Activated naive CD8-positive, alpha-beta T cell treated with anti-CD3 and anti-CD28 coated beads, Interleukin-2, amount 10 ng/mL, durations not matched to agents 7 days and 5 days (primary cell): ENCODE measurements at regions not wholly inside any gene's neighbourhood (a gene's known extent, or its start where the extent isn't known, plus 50 kb on each side); places are given as distances from the start of the nearest gene placed in this dataset.

ENCODE experiments used
- ATAC-seq: fragments of 150-1000 bp; cut with Tn5 transposase; one replicate; pipeline ENCODE4 v1.10.0; 2021; ENCODE audit warnings: low read depth, moderate library complexity
- POLR2A ChIA-PET: fragments of 350-600 bp; sonication (Branson Sonifier 250); formaldehyde crosslinking; loops from one replicate; lab custom pipeline; 2021; ENCODE audit warnings: antibody characterized with exemption; lab: Charles Lee
- DNase-seq: peaks from one replicate; pipeline ENCODE4 v3.0.0; 2021
- H3K27ac Mint-ChIP-seq: one replicate; pipeline ENCODE4 v1.8.0; 2022; ENCODE audit warnings: mild to moderate bottlenecking, mixed read lengths
- H3K27me3 Mint-ChIP-seq: one replicate; pipeline ENCODE4 v1.8.0; 2022; ENCODE audit warnings: mild to moderate bottlenecking, moderate library complexity, mixed read lengths
- H3K36me3 Mint-ChIP-seq: one replicate; pipeline ENCODE4 v1.8.0; 2021; ENCODE audit warnings: mild to moderate bottlenecking, mixed read lengths
- H3K4me1 Mint-ChIP-seq: one replicate; pipeline ENCODE4 v1.8.0; 2021; ENCODE audit warnings: mixed read lengths
- H3K4me3 Mint-ChIP-seq: one replicate; pipeline ENCODE4 v1.8.0; 2022; ENCODE audit warnings: mild to moderate bottlenecking, moderate library complexity, mixed read lengths
- H3K9me3 Mint-ChIP-seq: one replicate; pipeline ENCODE4 v1.8.0; 2021; ENCODE audit warnings: mixed read lengths

GRCh38 chr7:96638669-96639068 lies 71.0 kb downstream of the SEM1 start:
- Mint-ChIP-seq H3K36me3 (no peaks in the 10 kb centered on the region), H3K27ac (no peak overlapping the region), H3K9me3 (peaks cover 7% of the 10 kb centered on the region), H3K27me3 (peaks cover 2% of the 10 kb centered on the region), H3K4me1 (no peaks in the 10 kb centered on the region), H3K4me3 (no peak overlapping the region)
- POLR2A ChIA-PET: no interaction called here
- ATAC-seq: no peak
- DNase-seq: no peak

GRCh38 chr7:96637522-96637921 lies 72.1 kb downstream of the SEM1 start:
- POLR2A ChIA-PET: no interaction called here
- Mint-ChIP-seq H3K4me3 (no peak overlapping the region), H3K9me3 (peaks cover 4% of the 10 kb centered on the region), H3K36me3 (no peaks in the 10 kb centered on the region), H3K27ac (no peak overlapping the region), H3K27me3 (peaks cover 2% of the 10 kb centered on the region), H3K4me1 (no peaks in the 10 kb centered on the region)
- ATAC-seq (no peak), DNase-seq (no peak)

- ATAC-seq: no peak
- H3K27ac Mint-ChIP-seq: no peak overlapping the region
- no peak overlapping the region for H3K4me3 Mint-ChIP-seq
- peaks cover 4% of the 10 kb centered on the region for H3K9me3 Mint-ChIP-seq
- H3K4me1 Mint-ChIP-seq: no peaks in the 10 kb centered on the region
- H3K27me3 Mint-ChIP-seq: peaks cover 2% of the 10 kb centered on the region
- H3K36me3 Mint-ChIP-seq: no peaks in the 10 kb centered on the region
- POLR2A ChIA-PET: no interaction called here
- DNase-seq: no peak
Observed at GRCh38 chr7:96636979-96637378, 72.7 kb downstream of the SEM1 start.

GRCh38 chr7:96636342-96636860 lies 73.2 kb downstream of the SEM1 start:
- Mint-ChIP-seq H3K36me3 (no peaks in the 10 kb centered on the region), H3K4me3 (no peak overlapping the region), H3K27me3 (peaks cover 2% of the 10 kb centered on the region), H3K4me1 (no peaks in the 10 kb centered on the region), H3K9me3 (peaks cover 4% of the 10 kb centered on the region), H3K27ac (no peak overlapping the region)
- ATAC-seq (no peak), DNase-seq (no peak)
- POLR2A ChIA-PET: no interaction called here

GRCh38 chr7:96629884-96630283 lies 79.8 kb downstream of the SEM1 start:
- Mint-ChIP-seq H3K9me3 (peaks cover 5% of the 10 kb centered on the region), H3K36me3 (no peaks in the 10 kb centered on the region), H3K4me3 (no peak overlapping the region), H3K27me3 (peaks cover 7% of the 10 kb centered on the region), H3K4me1 (no peaks in the 10 kb centered on the region), H3K27ac (no peak overlapping the region)
- POLR2A ChIA-PET: no interaction called here
- no peak for DNase-seq
- no peak for ATAC-seq

GRCh38 chr7:96624954-96625353 lies 84.7 kb downstream of the SEM1 start:
- Mint-ChIP-seq H3K4me1 (no peaks in the 10 kb centered on the region), H3K27ac (no peak overlapping the region), H3K36me3 (no peaks in the 10 kb centered on the region), H3K9me3 (peaks cover 6% of the 10 kb centered on the region), H3K27me3 (peaks cover 8% of the 10 kb centered on the region), H3K4me3 (no peak overlapping the region)
- DNase-seq (no peak), ATAC-seq (no peak)
- POLR2A ChIA-PET: no interaction called here

GRCh38 chr7:96621932-96622331 lies 87.7 kb downstream of the SEM1 start:
- POLR2A ChIA-PET: no interaction called here
- DNase-seq (no peak), ATAC-seq (no peak)
- Mint-ChIP-seq H3K9me3 (peaks cover 6% of the 10 kb centered on the region), H3K36me3 (peaks cover 1% of the 10 kb centered on the region), H3K4me3 (no peak overlapping the region), H3K27ac (no peak overlapping the region), H3K4me1 (no peaks in the 10 kb centered on the region), H3K27me3 (peaks cover 12% of the 10 kb centered on the region)

- H3K9me3 Mint-ChIP-seq: peaks cover 10% of the 10 kb centered on the region
- no peak overlapping the region for H3K4me3 Mint-ChIP-seq
- no peak for DNase-seq
- ATAC-seq: no peak
- peaks cover 1% of the 10 kb centered on the region for H3K36me3 Mint-ChIP-seq
- no peak overlapping the region for H3K27ac Mint-ChIP-seq
- peaks cover 6% of the 10 kb centered on the region for H3K27me3 Mint-ChIP-seq
- no peaks in the 10 kb centered on the region for H3K4me1 Mint-ChIP-seq
- POLR2A ChIA-PET: no interaction called here
Observed at GRCh38 chr7:96614154-96614867, 95.3 kb downstream of the SEM1 start.

- Mint-ChIP-seq H3K36me3 (no peaks in the 10 kb centered on the region), H3K4me1 (no peaks in the 10 kb centered on the region), H3K27me3 (peaks cover 1% of the 10 kb centered on the region), H3K27ac (no peak overlapping the region), H3K9me3 (peaks cover 6% of the 10 kb centered on the region), H3K4me3 (no peak overlapping the region)
- no peak for DNase-seq
- POLR2A ChIA-PET: no interaction called here
- no peak for ATAC-seq
Observed at GRCh38 chr7:96612034-96612433, 97.6 kb downstream of the SEM1 start.

- POLR2A ChIA-PET: no interaction called here
- no peaks in the 10 kb centered on the region for H3K9me3 Mint-ChIP-seq
- no peak overlapping the region for H3K4me3 Mint-ChIP-seq
- DNase-seq (no peak), ATAC-seq (no peak)
- no peak overlapping the region for H3K27ac Mint-ChIP-seq
- no peaks in the 10 kb centered on the region for H3K36me3 Mint-ChIP-seq
- H3K27me3 Mint-ChIP-seq: peaks cover 10% of the 10 kb centered on the region
- no peaks in the 10 kb centered on the region for H3K4me1 Mint-ChIP-seq
Observed at GRCh38 chr7:96605045-96605716, 104.5 kb downstream of the SEM1 start.

GRCh38 chr7:96599288-96599936 lies 110.2 kb downstream of the SEM1 start:
- H3K9me3 Mint-ChIP-seq: no peaks in the 10 kb centered on the region
- H3K27ac Mint-ChIP-seq: no peak overlapping the region
- no peaks in the 10 kb centered on the region for H3K4me1 Mint-ChIP-seq
- POLR2A ChIA-PET: no interaction called here
- H3K27me3 Mint-ChIP-seq: peaks cover 18% of the 10 kb centered on the region
- ATAC-seq: no peak
- no peak for DNase-seq
- H3K36me3 Mint-ChIP-seq: no peaks in the 10 kb centered on the region
- no peak overlapping the region for H3K4me3 Mint-ChIP-seq

- no peak overlapping the region for H3K4me3 Mint-ChIP-seq
Observed at GRCh38 chr7:96598421-96598820, 111.2 kb downstream of the SEM1 start.

GRCh38 chr7:96596120-96596826 lies 113.4 kb downstream of the SEM1 start:
- Mint-ChIP-seq H3K27me3 (peaks cover 22% of the 10 kb centered on the region), H3K4me1 (peaks cover 1% of the 10 kb centered on the region), H3K27ac (no peak overlapping the region), H3K4me3 (no peak overlapping the region), H3K9me3 (no peaks in the 10 kb centered on the region), H3K36me3 (no peaks in the 10 kb centered on the region)
- DNase-seq (no peak), ATAC-seq (no peak)
- POLR2A ChIA-PET: no interaction called here

More at GRCh38 chr7:96598421-96598820, 111.2 kb downstream of the SEM1 start:
- no peaks in the 10 kb centered on the region for H3K36me3 Mint-ChIP-seq
- no peak for DNase-seq
- no peaks in the 10 kb centered on the region for H3K9me3 Mint-ChIP-seq
- POLR2A ChIA-PET: no interaction called here
- no peak overlapping the region for H3K27ac Mint-ChIP-seq
- peaks cover 18% of the 10 kb centered on the region for H3K27me3 Mint-ChIP-seq
- H3K4me1 Mint-ChIP-seq: no peaks in the 10 kb centered on the region
- ATAC-seq: no peak
